ENCODE measurements at regions not wholly inside any gene's neighbourhood (a gene's known extent, or its start where the extent isn't known, plus 50 kb on each side); places are given as distances from the start of the nearest gene placed in this dataset.
"Not testable (repeated sequence)": the region's sequence is repeated elsewhere in the genome, so short reads cannot be mapped to it uniquely, and the experiment has no call there.

GRCh38 chrY:12459965-12460364, 241.1 kb upstream of the USP9Y start:
- no peak for DNase-seq

- no peak for DNase-seq
These were observed 236.9 kb upstream of the USP9Y start for GRCh38 chrY:12464155-12464554.

GRCh38 chrY:12465706-12466105, 235.3 kb upstream of the USP9Y start:
- DNase-seq = no peak

GRCh38 chrY:12469081-12469480, 231.9 kb upstream of the USP9Y start:
- no peak for DNase-seq

GRCh38 chrY:12474472-12474871, 226.6 kb upstream of the USP9Y start:
- no peak for DNase-seq

GRCh38 chrY:12479382-12479781, 221.6 kb upstream of the USP9Y start:
- DNase-seq = no peak

- DNase-seq = no peak
These were observed 217.6 kb upstream of the USP9Y start for GRCh38 chrY:12483394-12483793.

- DNase-seq = no peak
These were observed 210.3 kb upstream of the USP9Y start for GRCh38 chrY:12490558-12491209.

- no peak for DNase-seq
These were observed 208.8 kb upstream of the USP9Y start for GRCh38 chrY:12492218-12492617.

- DNase-seq = no peak
These were observed 205.0 kb upstream of the USP9Y start for GRCh38 chrY:12496007-12496406.

- no peak for DNase-seq
These were observed 200.9 kb upstream of the USP9Y start for GRCh38 chrY:12500096-12500495.

GRCh38 chrY:12504028-12504427, 197.0 kb upstream of the USP9Y start:
- not testable (repeated sequence) for DNase-seq

GRCh38 chrY:12517338-12517737, 183.7 kb upstream of the USP9Y start:
- DNase-seq = no peak

- DNase-seq = no peak
These were observed 175.8 kb upstream of the USP9Y start for GRCh38 chrY:12525206-12525605.

GRCh38 chrY:12526362-12527063, 174.5 kb upstream of the USP9Y start:
- DNase-seq = no peak

- no peak for DNase-seq
These were observed 163.7 kb upstream of the USP9Y start for GRCh38 chrY:12537226-12537854.

GRCh38 chrY:12546746-12547420, 154.1 kb upstream of the USP9Y start:
- no peak for DNase-seq

GRCh38 chrY:12552471-12553283, 148.4 kb upstream of the USP9Y start:
- no peak for DNase-seq

GRCh38 chrY:12553909-12554308, 147.1 kb upstream of the USP9Y start:
- no peak for DNase-seq

GRCh38 chrY:12555005-12555404, 146.0 kb upstream of the USP9Y start:
- no peak for DNase-seq

GRCh38 chrY:12559007-12559406, 142.0 kb upstream of the USP9Y start:
- DNase-seq = no peak

- DNase-seq = no peak
These were observed 124.8 kb upstream of the USP9Y start for GRCh38 chrY:12576278-12576677.
